ENCODE measurements at regions not wholly inside any gene's neighbourhood (a gene's known extent, or its start where the extent isn't known, plus 50 kb on each side); places are given as distances from the start of the nearest gene placed in this dataset.
A peak's percentile ranks its signal among the peaks of the same experiment; 100 is the strongest.

GRCh38 chr3:45330510-45331295 lies 57.7 kb upstream of the LARS2 start:
- in situ Hi-C loops (cut with MboI), result no loop called here
- no peak for TF ChIP-seq EZH2phosphoT487 (IDR thresholded peaks at IDR 0.05; ENCODE audit: insufficient read depth, low read depth)
- no peak for TF ChIP-seq EZH2 (IDR thresholded peaks at IDR 0.05; ENCODE audit: insufficient read depth, poor library complexity, severe bottlenecking)
- H3K27me3 ChIP-seq (replicated peaks; ENCODE audit: insufficient read depth), result peaks cover 23% of the 10 kb centered on the region

GRCh38 chr3:45332493-45332892 lies 55.9 kb upstream of the LARS2 start:
- no peak overlapping the region for H3K4me3 ChIP-seq

More at GRCh38 chr3:45330510-45331295, 57.7 kb upstream of the LARS2 start:
- Histone ChIP-seq H3K27ac (no peak overlapping the region), H2AFZ (no peak overlapping the region), H3K9me2 (ENCODE audit: insufficient read depth) (no peaks in the 10 kb centered on the region), H3K9ac (no peak overlapping the region), H3F3A (ENCODE audit: insufficient read depth) (no peaks in the 10 kb centered on the region), H3K4me1 (ENCODE audit: insufficient read depth) (no peaks in the 10 kb centered on the region), H3K4me2 (ENCODE audit: unreplicated experiment) (no peak overlapping the region), H3K36me3 (ENCODE audit: low read depth) (no peaks in the 10 kb centered on the region), H4K20me1 (ENCODE audit: insufficient read depth) (no peaks in the 10 kb centered on the region), H3K79me2 (ENCODE audit: insufficient read depth) (no peaks in the 10 kb centered on the region), H3K9me3 (ENCODE audit: low read depth) (no peaks in the 10 kb centered on the region), H3K4me3 (no peak overlapping the region)
- WGBS, 2 experiments (ENCODE audit: low coverage in 1 of 2, low lambda C conversion rate in 2 of 2, missing lambda C conversion rate in 2 of 2), result 70 to 73% methylated on average over 4 to 5 of the region's 5 CpGs
- DNase-seq, result no peak

GRCh38 chr3:45332901-45333407 lies 55.4 kb upstream of the LARS2 start:
- H3K4me1 ChIP-seq (ENCODE audit: insufficient read depth), result no peaks in the 10 kb centered on the region
- no peak for TF ChIP-seq EZH2 (IDR thresholded peaks at IDR 0.05; ENCODE audit: insufficient read depth, poor library complexity, severe bottlenecking)
- no peak for TF ChIP-seq EZH2phosphoT487 (IDR thresholded peaks at IDR 0.05; ENCODE audit: insufficient read depth, low read depth)
- no peak overlapping the region for H3K9ac ChIP-seq
- H3K9me2 ChIP-seq (ENCODE audit: insufficient read depth), result no peaks in the 10 kb centered on the region
- H3K4me2 ChIP-seq (ENCODE audit: unreplicated experiment), result no peak overlapping the region
- H4K20me1 ChIP-seq (ENCODE audit: insufficient read depth), result no peaks in the 10 kb centered on the region
- no peaks in the 10 kb centered on the region for H3F3A ChIP-seq (ENCODE audit: insufficient read depth)
- H3K79me2 ChIP-seq (ENCODE audit: insufficient read depth), result no peaks in the 10 kb centered on the region
- no peak for DNase-seq
- no peaks in the 10 kb centered on the region for H3K9me3 ChIP-seq (ENCODE audit: low read depth)
- no peaks in the 10 kb centered on the region for H3K36me3 ChIP-seq (ENCODE audit: low read depth)
- peaks cover 14% of the 10 kb centered on the region for H3K27me3 ChIP-seq (replicated peaks; ENCODE audit: insufficient read depth)
- 71% methylated on average over 4 of the region's 4 CpGs for WGBS, 2 experiments (ENCODE audit: low coverage in 1 of 2, low lambda C conversion rate in 2 of 2, missing lambda C conversion rate in 2 of 2)
- H3K4me3 ChIP-seq, result no peak overlapping the region
- H3K27ac ChIP-seq, result no peak overlapping the region
- in situ Hi-C loops (cut with MboI), result no loop called here
- no peak overlapping the region for H2AFZ ChIP-seq

More at GRCh38 chr3:45332493-45332892, 55.9 kb upstream of the LARS2 start:
- Histone ChIP-seq H3K9me2 (ENCODE audit: insufficient read depth) (no peaks in the 10 kb centered on the region), H3K9me3 (ENCODE audit: low read depth) (no peaks in the 10 kb centered on the region), H3K27ac (no peak overlapping the region), H3F3A (ENCODE audit: insufficient read depth) (no peaks in the 10 kb centered on the region), H3K9ac (no peak overlapping the region), H3K4me1 (ENCODE audit: insufficient read depth) (no peaks in the 10 kb centered on the region), H3K4me2 (ENCODE audit: unreplicated experiment) (no peak overlapping the region), H3K79me2 (ENCODE audit: insufficient read depth) (no peaks in the 10 kb centered on the region), H3K27me3 (replicated peaks; ENCODE audit: insufficient read depth) (peaks cover 14% of the 10 kb centered on the region), H2AFZ (no peak overlapping the region), H3K36me3 (ENCODE audit: low read depth) (no peaks in the 10 kb centered on the region), H4K20me1 (ENCODE audit: insufficient read depth) (no peaks in the 10 kb centered on the region)
- in situ Hi-C loops (cut with MboI), result no loop called here
- TF ChIP-seq EZH2 (IDR thresholded peaks at IDR 0.05; ENCODE audit: insufficient read depth, poor library complexity, severe bottlenecking) (no peak), EZH2phosphoT487 (IDR thresholded peaks at IDR 0.05; ENCODE audit: insufficient read depth, low read depth) (no peak)
- WGBS, 2 experiments (ENCODE audit: low coverage in 1 of 2, low lambda C conversion rate in 2 of 2, missing lambda C conversion rate in 2 of 2), result 82 to 88% methylated on average over 6 of the region's 6 CpGs
- no peak for DNase-seq

- Histone ChIP-seq H3K36me3 (ENCODE audit: low read depth) (no peaks in the 10 kb centered on the region), H3K4me2 (ENCODE audit: unreplicated experiment) (no peak overlapping the region), H3K9me2 (ENCODE audit: insufficient read depth) (no peaks in the 10 kb centered on the region), H4K20me1 (ENCODE audit: insufficient read depth) (no peaks in the 10 kb centered on the region), H3K9me3 (ENCODE audit: low read depth) (no peaks in the 10 kb centered on the region), H3K79me2 (ENCODE audit: insufficient read depth) (no peaks in the 10 kb centered on the region), H3K9ac (no peak overlapping the region), H3K4me1 (ENCODE audit: insufficient read depth) (no peaks in the 10 kb centered on the region), H2AFZ (no peak overlapping the region), H3F3A (ENCODE audit: insufficient read depth) (no peaks in the 10 kb centered on the region), H3K27ac (no peak overlapping the region), H3K27me3 (replicated peaks; ENCODE audit: insufficient read depth) (peaks cover 19% of the 10 kb centered on the region), H3K4me3 (no peak overlapping the region)
- WGBS, 2 experiments (ENCODE audit: low coverage in 1 of 2, low lambda C conversion rate in 2 of 2, missing lambda C conversion rate in 2 of 2), result 9 to 14% methylated on average over 2 of the region's 2 CpGs
- in situ Hi-C loops (cut with MboI), result no loop called here
- peak; percentile 48 for DNase-seq
- TF ChIP-seq EZH2phosphoT487 (IDR thresholded peaks at IDR 0.05; ENCODE audit: insufficient read depth, low read depth), result no peak
- TF ChIP-seq EZH2 (IDR thresholded peaks at IDR 0.05; ENCODE audit: insufficient read depth, poor library complexity, severe bottlenecking), result no peak
These were observed 54.8 kb upstream of the LARS2 start for GRCh38 chr3:45333549-45333948.

Data from GM23248 (cell line).